ENCODE measurements at regions not wholly inside any gene's neighbourhood (a gene's known extent, or its start where the extent isn't known, plus 50 kb on each side); places are given as distances from the start of the nearest gene placed in this dataset.

DNA sequence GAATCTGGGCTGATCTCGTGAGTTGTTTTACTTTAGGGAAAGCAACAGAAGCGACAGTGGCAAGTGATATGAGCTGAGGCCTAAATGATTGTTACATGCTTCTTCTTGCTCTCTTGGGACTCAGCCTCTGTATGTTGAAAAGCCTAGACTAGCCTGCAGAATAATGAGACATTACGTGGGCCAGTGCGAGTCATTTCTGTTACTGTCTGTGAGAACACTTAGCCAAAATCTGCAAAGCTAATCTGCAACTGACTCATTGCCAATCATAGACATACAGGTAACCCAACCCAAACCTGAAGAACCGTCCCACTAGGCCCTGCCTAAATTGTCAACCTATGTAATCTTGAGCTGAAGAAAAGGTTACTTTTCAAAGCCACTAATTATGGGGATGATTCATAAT, 77.4 kb upstream of the F13A1 start:
- no peaks in the 10 kb centered on the region for H3K4me1 ChIP-seq
- CTCF ChIA-PET, result no interaction called here
- Mint-ChIP-seq H3K27ac (ENCODE audit: unreplicated experiment) (no peak overlapping the region), H3K27me3 (ENCODE audit: insufficient read depth, unreplicated experiment) (peaks cover 15% of the 10 kb centered on the region), H3K4me3 (ENCODE audit: unreplicated experiment) (no peak overlapping the region), H3K9me3 (ENCODE audit: unreplicated experiment) (no peaks in the 10 kb centered on the region), H3K4me1 (ENCODE audit: low read depth, unreplicated experiment) (no peaks in the 10 kb centered on the region), H3K36me3 (ENCODE audit: insufficient read depth, unreplicated experiment) (no peaks in the 10 kb centered on the region)
- BruUV-seq (replicated peaks), result no TSS peak
- H3K27me3 ChIP-seq (replicated peaks; ENCODE audit: control insufficient read depth, insufficient read depth, low read length), result no peaks in the 10 kb centered on the region
- TF ChIP-seq, protein P1, sequence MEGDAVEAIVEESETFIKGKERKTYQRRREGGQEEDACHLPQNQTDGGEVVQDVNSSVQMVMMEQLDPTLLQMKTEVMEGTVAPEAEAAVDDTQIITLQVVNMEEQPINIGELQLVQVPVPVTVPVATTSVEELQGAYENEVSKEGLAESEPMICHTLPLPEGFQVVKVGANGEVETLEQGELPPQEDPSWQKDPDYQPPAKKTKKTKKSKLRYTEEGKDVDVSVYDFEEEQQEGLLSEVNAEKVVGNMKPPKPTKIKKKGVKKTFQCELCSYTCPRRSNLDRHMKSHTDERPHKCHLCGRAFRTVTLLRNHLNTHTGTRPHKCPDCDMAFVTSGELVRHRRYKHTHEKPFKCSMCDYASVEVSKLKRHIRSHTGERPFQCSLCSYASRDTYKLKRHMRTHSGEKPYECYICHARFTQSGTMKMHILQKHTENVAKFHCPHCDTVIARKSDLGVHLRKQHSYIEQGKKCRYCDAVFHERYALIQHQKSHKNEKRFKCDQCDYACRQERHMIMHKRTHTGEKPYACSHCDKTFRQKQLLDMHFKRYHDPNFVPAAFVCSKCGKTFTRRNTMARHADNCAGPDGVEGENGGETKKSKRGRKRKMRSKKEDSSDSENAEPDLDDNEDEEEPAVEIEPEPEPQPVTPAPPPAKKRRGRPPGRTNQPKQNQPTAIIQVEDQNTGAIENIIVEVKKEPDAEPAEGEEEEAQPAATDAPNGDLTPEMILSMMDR (IDR thresholded peaks at IDR 0.05; ENCODE audit: insufficient read depth in 1 of 2, low read depth in 1 of 2, low read length in 1 of 2, severe bottlenecking in 1 of 2, unreplicated experiment in 1 of 2), result no peak
- no peaks in the 10 kb centered on the region for H3K36me3 ChIP-seq (ENCODE audit: control insufficient read depth, insufficient read depth, low read length)
- intact Hi-C loops (cut with micrococcal nuclease; ENCODE audit: unreplicated experiment), result no loop called here
- H3K9me3 ChIP-seq, result no peaks in the 10 kb centered on the region
- no peak for DNase-seq
- POLR2A ChIA-PET, result no interaction called here
- H3K4me3 ChIP-seq (ENCODE audit: low read depth, low read length), result no peak overlapping the region

DNA sequence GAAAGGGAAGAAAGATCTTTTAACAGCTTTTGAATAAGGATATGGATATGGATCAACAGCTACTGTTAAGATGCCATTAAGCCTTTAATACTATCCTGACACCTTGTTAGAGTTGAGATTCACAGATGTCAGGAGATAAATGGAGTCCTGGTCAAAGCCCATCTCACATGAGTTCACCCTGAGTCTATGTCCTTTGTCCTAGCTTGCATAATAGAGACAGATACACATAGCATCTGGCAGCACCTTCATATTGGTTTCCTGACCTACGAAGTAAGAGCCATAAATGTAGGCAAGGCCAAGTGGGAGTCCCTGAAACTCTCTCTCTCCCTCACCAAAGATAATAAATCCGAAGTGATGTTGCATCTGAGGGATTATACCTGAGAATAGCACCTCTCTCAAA, 79.1 kb upstream of the F13A1 start:
- no peak overlapping the region for H3K4me3 ChIP-seq (ENCODE audit: low read depth, low read length)
- H3K36me3 ChIP-seq (ENCODE audit: control insufficient read depth, insufficient read depth, low read length), result no peaks in the 10 kb centered on the region
- H3K9me3 ChIP-seq, result no peaks in the 10 kb centered on the region
- no peaks in the 10 kb centered on the region for H3K4me1 Mint-ChIP-seq (ENCODE audit: low read depth, unreplicated experiment)
- BruUV-seq (replicated peaks), result no TSS peak
- H3K9me3 Mint-ChIP-seq (ENCODE audit: unreplicated experiment), result no peaks in the 10 kb centered on the region
- no peak overlapping the region for H3K4me3 Mint-ChIP-seq (ENCODE audit: unreplicated experiment)
- POLR2A ChIA-PET, result no interaction called here
- H3K27me3 ChIP-seq (replicated peaks; ENCODE audit: control insufficient read depth, insufficient read depth, low read length), result no peaks in the 10 kb centered on the region
- TF ChIP-seq, protein P1 (IDR thresholded peaks at IDR 0.05; ENCODE audit: insufficient read depth in 1 of 2, low read depth in 1 of 2, low read length in 1 of 2, severe bottlenecking in 1 of 2, unreplicated experiment in 1 of 2), result no peak
- no peaks in the 10 kb centered on the region for H3K36me3 Mint-ChIP-seq (ENCODE audit: insufficient read depth, unreplicated experiment)
- CTCF ChIA-PET, result no interaction called here
- H3K4me1 ChIP-seq, result no peaks in the 10 kb centered on the region
- no peak overlapping the region for H3K27ac Mint-ChIP-seq (ENCODE audit: unreplicated experiment)
- intact Hi-C loops (cut with micrococcal nuclease; ENCODE audit: unreplicated experiment), result no loop called here
- no peak for DNase-seq
- H3K27me3 Mint-ChIP-seq (ENCODE audit: insufficient read depth, unreplicated experiment), result peaks cover 8% of the 10 kb centered on the region

DNA sequence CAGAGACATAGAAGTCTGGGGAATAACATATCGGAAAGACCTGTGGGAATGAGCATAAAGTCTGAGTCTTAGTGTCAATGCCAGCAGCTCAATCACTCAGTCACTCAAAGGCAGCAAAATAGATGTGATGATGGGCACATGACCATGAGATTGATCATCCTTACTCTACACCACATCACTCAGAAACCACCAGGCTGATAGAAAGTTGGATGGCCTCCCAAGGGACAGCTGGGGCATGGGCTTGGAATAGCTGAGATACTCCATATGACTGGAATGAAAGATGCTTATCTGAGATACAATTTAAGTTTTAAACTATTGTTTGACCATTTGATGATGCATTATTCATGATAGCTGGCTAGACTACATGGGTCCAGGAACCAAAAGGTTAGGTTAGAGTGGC, 80.9 kb upstream of the F13A1 start:
- no TSS peak for BruUV-seq (replicated peaks)
- Histone ChIP-seq H3K4me1 (no peaks in the 10 kb centered on the region), H3K27me3 (replicated peaks; ENCODE audit: control insufficient read depth, insufficient read depth, low read length) (no peaks in the 10 kb centered on the region), H3K9me3 (no peaks in the 10 kb centered on the region), H3K36me3 (ENCODE audit: control insufficient read depth, insufficient read depth, low read length) (no peaks in the 10 kb centered on the region), H3K4me3 (ENCODE audit: low read depth, low read length) (no peak overlapping the region)
- ChIA-PET CTCF (no interaction called here), POLR2A (no interaction called here)
- no peak for DNase-seq
- Mint-ChIP-seq H3K4me3 (ENCODE audit: unreplicated experiment) (no peak overlapping the region), H3K9me3 (ENCODE audit: unreplicated experiment) (no peaks in the 10 kb centered on the region), H3K4me1 (ENCODE audit: low read depth, unreplicated experiment) (no peaks in the 10 kb centered on the region), H3K27ac (ENCODE audit: unreplicated experiment) (no peak overlapping the region), H3K27me3 (ENCODE audit: insufficient read depth, unreplicated experiment) (peaks cover 7% of the 10 kb centered on the region), H3K36me3 (ENCODE audit: insufficient read depth, unreplicated experiment) (no peaks in the 10 kb centered on the region)
- intact Hi-C loops (cut with micrococcal nuclease; ENCODE audit: unreplicated experiment), result no loop called here
- TF ChIP-seq, protein P1 (IDR thresholded peaks at IDR 0.05; ENCODE audit: insufficient read depth in 1 of 2, low read depth in 1 of 2, low read length in 1 of 2, severe bottlenecking in 1 of 2, unreplicated experiment in 1 of 2), result no peak
